Eye (tissue), 1 donor: ENCODE measurements at regions not wholly inside any gene's neighbourhood (a gene's known extent, or its start where the extent isn't known, plus 50 kb on each side); places are given as distances from the start of the nearest gene placed in this dataset.
"Not testable (repeated sequence)": the region's sequence is repeated elsewhere in the genome, so short reads cannot be mapped to it uniquely, and the experiment has no call there.

Experiments
- DNase-seq: peaks from one replicate; pipeline ENCODE4 v3.0.0-alpha.2; 2015

DNA sequence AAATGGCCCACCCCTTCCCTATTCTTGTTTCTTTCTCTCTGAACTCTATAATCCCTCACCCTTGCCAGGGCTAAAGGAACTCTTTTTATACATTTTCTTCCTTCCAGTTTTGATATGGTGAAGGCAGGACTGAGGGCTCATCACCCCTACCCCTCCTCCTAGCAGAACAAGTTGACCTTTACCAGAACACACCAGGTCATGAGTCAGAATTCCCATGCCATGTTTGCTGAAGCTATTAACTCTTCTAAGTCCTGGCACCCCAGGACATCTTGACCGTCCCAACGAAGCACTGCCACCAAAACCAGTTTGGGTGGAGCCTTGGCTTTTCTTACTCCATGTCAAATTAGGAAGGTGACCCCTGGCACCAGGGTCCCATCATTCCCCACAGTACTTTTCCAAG lies 57.5 kb upstream of the DYNLT3 start:
- no peak for DNase-seq

DNA sequence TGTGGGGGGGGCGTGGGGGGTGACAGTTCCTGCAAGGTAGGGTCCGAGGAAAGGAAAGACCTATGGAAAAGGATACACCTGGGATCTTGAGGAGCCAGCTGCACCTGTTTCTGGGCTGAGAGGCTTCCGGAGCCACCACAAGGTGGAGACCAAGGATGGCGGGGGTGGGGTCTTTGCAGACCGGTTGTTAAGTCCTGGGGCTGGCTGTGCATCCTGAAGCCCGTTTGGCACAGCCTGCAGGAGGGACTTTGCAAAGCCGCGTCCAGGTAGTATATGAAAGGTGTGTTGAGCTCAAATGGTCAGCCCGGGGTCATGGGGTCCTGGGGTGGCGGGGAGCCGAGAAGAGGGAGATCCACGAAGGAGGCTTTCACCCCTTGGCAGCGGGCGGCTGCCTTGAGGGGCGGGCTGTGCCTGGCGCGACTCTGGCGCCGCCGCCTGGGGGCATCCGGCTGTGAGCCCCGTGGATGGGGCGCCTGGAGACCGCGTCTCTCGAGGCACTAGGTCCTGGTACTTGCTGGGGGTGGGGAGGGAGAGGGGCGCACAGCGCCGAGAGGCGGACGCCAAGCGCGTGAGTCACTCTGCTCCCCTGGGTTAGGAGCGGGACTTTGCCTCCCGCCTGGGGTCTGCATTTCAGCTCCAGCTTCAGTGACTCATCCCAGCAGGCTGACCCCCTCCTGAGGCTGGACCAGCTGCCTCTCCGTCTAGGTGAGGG lies 58.2 kb upstream of the DYNLT3 start:
- DNase-seq = peak; percentile 46

DNA sequence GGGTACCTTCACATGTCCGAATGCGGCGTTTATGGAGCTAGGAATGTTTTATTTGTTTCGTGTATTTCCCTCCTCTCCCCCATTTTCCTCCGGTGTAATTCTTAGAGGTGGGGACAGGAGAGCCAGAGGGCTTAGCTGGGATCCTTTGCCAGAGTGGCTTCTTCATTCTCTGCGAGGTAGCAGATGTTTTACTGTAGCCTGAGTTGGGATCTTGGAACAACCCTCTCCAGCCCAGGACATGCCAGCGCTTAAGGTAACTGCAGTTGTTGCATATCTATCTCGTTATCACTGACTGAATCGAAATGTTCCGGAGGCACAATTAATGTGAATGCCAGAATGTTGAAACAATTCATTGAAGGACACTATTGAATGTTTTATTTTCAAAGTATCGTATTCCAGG lies 59.0 kb upstream of the DYNLT3 start:
- DNase-seq = peak; percentile 8

DNA sequence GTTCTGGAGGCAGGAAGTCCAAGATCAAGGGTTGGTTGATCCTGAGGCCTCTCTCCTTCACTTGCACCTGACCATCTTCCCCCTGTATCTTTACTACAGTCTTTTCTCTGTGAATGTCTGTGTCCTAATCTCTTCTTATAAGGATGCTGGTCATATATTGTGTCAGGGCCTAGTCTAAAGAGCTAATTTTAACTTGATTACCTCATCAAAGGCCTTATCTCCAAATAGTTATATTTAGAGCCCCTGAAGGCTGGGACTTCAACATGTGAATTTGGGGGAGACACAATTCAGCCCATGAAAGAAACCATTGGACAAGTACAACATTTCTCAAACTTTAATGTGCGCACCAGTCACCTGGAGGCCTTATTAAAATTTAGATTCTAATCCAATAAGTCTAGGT lies 62.8 kb upstream of the DYNLT3 start:
- DNase-seq = no peak

DNA sequence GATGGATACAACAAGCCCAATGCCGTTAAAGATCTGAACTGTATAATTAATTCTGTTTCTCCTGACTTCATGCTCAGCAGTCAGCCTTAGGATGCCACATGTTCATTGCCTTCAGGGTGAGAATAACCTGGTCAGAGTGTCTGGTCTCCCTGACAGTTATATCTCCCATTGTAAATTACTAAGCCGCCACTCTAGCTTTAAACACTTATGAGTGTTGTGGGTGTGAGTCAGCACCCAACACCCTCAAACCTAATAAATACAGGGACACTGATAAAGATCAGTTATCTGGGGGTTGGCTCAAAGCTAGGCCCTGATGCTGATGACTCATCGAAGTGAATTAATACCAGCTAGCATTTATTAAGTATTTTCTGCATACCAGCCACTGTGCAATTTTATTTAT lies 64.9 kb upstream of the DYNLT3 start:
- no peak for DNase-seq

DNA sequence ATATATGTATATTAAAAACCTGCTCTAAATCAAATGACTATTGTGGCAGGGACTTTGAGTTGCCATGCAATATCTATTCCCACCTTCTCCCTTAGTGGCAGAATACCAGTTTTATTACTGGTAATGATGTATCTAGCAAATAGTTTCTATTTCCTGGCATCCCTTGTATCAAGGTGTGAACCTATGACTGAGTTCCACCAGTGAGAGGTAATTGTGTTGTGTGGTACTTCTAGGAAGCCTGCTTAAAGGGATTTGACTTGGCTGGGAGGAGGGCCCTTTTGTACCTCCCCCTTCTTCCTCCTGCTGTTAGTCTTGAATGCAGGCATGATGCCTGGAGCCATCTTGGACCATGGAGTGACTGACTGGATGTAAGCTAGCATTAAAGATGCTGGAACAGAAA lies 65.4 kb upstream of the DYNLT3 start:
- no peak for DNase-seq

DNA sequence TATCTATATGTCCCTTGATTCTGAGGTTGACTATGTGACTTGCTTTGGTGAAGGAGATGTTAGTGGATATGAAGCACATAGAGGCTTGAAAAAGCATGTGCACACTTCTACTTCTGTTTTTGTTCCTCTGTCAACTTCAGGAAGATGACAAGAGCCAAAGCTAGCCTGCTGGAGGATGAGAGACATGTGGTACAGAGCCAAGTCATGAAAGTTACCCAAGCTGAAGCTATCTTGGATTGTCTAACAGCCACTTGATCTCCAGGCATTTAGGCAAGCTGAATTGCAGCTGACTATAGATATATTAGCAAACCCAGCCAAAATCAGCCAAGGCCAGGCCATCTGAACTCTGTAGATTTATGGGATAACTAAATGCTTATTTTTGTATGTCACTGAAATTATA lies 70.8 kb upstream of the DYNLT3 start:
- no peak for DNase-seq

DNA sequence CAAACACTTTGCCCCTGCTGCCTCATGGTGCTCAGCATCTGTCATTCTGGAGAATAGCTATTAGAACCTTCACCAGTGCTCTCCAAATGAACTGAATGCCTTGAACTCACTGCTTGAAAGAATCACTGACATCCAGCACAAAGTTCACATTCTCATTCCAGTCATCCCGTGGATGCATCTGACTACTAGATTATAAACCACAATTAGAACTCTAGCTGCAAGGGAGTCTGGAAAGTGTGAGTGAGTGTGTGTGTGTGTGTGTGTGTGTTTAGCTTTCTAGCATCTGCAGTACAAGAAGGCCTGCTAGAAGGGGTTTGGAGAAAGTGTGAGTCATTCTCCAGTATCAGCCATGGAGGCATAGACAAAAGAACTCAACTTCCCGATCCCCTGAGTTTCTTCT lies 71.3 kb upstream of the DYNLT3 start:
- DNase-seq = no peak

DNA sequence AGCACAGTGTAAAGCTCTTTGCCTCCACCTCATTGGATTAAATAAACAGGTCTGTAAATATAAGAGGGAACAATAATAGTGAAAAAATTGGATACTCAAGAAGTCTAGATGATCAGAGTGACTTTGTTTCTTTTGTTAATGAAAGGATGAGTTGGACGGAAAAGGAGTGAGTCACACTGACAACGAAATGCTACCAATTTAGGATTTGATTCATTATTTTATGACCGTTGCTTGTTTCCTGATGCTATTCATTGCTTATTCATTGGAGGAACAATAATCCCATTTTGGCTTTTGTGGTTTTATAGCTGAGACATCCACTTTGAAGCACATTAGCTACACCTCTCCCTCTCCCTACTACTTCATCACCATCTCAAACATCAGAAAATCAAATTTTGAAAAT lies 74.4 kb upstream of the DYNLT3 start:
- DNase-seq = no peak

DNA sequence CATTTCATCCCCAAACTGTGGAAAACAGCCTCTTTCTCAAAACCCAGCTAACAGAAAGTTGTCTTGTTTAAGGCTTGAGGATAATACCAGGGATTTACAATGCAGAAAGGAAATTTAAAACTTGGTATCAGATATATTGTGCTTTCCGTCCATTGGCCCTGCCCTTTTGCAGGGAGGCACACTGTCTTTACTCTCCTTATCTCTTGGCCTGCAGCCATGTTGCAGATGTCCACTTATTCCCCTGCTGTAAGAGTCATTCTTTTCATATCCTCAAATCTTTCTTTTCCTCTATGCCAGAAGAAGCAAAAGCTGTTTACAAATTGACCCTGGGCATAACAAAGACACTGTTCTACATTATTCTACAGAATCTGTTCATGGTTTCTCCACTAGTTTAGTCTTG lies 75.6 kb upstream of the DYNLT3 start:
- DNase-seq = no peak

DNA sequence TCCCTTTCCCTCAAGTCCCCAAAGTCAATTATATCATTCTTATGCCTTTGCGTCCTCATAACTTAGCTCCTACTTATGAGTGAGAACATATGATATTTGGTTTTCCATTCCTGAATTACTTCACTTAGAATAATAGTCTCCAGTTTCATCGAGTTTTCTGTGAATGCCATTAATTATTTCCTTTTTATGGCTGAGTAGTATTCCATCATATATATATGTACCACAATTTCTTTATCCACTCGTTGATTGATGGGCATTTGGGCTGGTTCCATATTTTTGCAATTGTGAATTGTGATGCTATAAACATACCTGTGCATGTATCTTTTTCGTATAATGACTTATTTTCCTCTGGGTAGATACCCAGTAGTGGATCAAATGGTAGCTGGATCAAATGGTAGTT lies 78.4 kb upstream of the DYNLT3 start:
- not testable (repeated sequence) for DNase-seq

DNA sequence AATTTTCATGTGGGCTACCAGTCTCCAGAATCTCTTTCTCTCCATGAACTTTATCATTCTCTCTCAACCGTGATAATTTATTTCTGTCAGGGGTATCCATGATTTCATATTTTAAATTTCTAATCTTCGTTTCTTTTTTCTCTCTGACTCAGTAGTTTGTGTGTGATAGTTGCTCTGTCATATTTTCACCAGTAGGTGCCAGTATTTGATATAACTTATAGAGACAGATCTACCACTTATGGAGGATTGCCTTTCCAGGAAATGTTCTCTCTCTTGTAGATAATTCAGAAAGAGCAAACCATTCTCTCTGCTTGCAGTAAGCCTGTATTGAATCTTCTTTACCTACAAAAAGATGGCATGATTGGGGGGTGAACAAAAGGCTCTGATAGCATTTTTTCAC lies 79.3 kb upstream of the DYNLT3 start:
- DNase-seq = peak; percentile 36

DNA sequence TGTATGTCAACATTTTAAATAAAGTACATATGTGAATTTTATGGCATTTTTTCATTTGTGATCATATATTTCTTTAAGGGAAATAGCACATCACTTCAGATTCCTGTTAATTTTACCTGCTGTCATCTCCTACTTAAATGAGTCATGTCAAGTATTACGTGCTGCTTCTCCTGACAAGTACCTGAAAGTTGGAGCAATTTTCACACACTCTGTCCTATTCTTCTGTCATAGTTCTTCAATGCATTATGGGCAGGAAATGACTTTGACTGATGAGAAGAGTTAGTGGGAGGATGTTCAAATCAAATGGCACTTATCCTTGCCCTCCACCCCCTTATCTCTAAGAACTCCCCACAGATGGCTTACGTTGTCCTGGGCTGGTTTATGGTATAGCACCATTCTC lies 64.2 kb upstream of the SYTL5 start:
- no peak for DNase-seq

DNA sequence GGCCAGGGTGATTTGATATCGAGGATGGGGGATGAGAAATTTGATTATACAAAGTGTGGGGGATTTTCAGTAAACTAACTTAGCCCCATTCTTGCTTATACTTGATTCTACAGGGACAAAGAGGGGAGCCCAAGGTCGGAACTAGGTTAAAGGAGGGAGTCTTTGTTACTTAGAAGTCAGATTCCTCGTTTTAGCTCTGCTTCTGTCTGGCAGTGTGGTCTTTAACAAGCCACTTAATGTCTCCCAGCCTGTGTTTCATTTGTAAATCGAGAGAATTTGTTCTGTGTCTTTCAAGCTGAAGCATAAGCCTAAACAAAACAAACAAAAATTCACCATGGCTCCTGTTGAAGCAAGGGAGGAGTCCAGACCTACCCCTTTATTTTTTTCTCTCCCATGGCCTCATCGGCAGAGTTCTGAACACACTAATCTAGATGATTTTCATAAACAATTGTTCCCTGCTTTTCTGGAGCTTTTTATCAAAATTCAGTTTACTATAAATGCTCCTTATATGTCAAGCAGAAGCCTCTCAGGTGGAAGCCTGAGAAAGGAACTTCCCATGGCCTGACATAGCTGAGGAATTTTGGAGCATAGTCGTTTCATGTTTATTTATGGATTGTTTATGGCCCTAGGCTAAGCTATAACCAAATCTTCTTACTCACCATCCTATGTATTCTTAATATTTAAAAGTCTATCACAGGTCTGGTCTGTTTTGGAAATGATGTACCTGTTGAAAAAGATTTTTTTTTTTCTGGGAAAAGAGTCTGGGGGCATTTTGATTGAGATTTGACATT lies 62.6 kb upstream of the SYTL5 start:
- DNase-seq = no peak

DNA sequence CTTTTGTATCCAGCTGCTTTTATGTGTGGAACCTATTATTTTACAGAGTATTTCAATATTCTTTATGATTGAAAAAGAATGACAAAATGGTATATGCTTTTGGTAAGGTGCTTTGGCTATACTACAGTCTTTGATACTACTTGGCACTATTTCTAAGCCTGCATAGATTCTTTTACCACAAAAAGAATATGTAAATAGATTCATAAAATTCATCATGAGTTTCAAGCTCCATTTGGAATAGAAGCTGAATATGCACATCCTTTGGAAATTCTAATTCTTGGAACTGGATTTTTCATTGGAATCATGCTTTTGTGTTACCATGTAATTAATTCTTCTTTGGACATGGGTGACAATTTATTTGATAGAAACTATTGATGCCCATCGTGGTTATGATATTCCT lies 60.2 kb upstream of the SYTL5 start:
- DNase-seq = no peak

DNA sequence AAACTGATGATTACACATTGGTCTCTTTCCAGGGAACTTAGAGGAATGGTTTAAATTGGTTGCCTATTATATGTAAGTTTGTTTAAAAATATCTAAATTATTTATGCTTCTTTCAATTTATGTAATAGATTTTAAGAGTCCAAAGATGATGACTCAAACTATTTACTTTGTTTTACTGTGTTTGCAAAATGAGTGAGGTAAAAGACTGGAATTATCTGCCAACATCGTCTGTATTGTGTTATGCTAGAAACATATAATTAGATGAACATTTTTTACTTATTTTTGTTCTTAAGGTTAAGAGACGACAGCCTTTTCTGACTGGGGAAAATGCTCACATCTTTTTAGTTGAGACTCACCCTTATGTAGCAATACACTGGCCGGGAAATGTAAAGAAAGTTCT lies 51.1 kb upstream of the SYTL5 start:
- DNase-seq = no peak

DNA sequence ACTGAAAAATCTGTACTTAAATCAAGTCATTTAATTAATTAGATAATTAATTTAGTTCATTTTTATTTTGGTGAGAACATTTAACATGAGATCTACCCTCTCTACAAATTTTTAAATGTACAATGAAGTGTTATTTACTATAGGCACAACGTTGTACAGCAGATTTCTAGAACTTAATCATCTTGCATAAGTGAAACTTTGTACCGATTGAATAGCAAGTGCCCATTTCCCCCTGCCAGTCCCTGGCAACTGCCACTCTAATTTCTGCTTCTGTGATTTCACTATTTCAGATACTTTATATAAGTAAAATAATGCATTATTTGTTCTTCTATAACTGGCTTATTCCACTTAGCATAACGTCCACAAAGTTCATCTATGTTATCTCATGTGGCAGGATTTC lies 50.1 kb upstream of the SYTL5 start:
- no peak for DNase-seq
